ENCODE measurements at regions not wholly inside any gene's neighbourhood (a gene's known extent, or its start where the extent isn't known, plus 50 kb on each side); places are given as distances from the start of the nearest gene placed in this dataset.

GRCh38 chr6:128573036-128573435 lies 52.6 kb upstream of the PTPRK start:
- H3K36me3 ChIP-seq: no peaks in the 10 kb centered on the region
- DNase-seq (ENCODE audit: low spot score in 2 of 2): no peak
- H3K4me1 ChIP-seq: no peaks in the 10 kb centered on the region
- H3K4me3 ChIP-seq: no peak overlapping the region
- intact Hi-C loops (cut with DNase I; ENCODE audit: low total_unique reads): no loop called here
- no peaks in the 10 kb centered on the region for H3K27me3 ChIP-seq
- no peaks in the 10 kb centered on the region for H3K9me3 ChIP-seq
- TF ChIP-seq CTCF (IDR thresholded peaks at IDR 0.05) (no peak), POLR2A (IDR thresholded peaks at IDR 0.05) (no peak), POLR2AphosphoS5 (IDR thresholded peaks at IDR 0.05) (no peak)
- no peak overlapping the region for H3K27ac ChIP-seq

DNA sequence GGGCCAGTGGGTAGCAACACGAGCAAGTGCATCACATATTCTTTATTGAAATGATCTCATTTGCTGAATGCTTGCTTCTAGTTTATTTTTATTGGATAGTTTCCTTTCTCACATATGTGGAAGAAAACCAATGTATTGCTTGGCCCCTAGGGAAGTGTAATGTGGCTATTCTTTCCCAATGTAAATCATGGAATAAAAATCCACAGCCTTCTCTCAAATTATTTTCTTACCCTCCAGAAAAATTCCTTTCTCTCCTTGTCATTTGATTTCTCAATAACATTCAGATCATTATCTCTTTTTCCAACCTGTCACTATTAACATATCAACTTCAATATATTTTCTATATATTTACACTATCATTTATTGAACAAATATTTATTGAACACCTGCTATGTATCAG lies 51.9 kb upstream of the PTPRK start:
- intact Hi-C loops (cut with DNase I; ENCODE audit: low total_unique reads): no loop called here
- H3K4me3 ChIP-seq: no peak overlapping the region
- no peak overlapping the region for H3K27ac ChIP-seq
- H3K9me3 ChIP-seq: no peaks in the 10 kb centered on the region
- H3K4me1 ChIP-seq: no peaks in the 10 kb centered on the region
- no peak for DNase-seq (ENCODE audit: low spot score in 2 of 2)
- TF ChIP-seq POLR2A (IDR thresholded peaks at IDR 0.05): no peak
- TF ChIP-seq CTCF (IDR thresholded peaks at IDR 0.05): no peak
- no peak for TF ChIP-seq POLR2AphosphoS5 (IDR thresholded peaks at IDR 0.05)
- H3K36me3 ChIP-seq: no peaks in the 10 kb centered on the region
- no peaks in the 10 kb centered on the region for H3K27me3 ChIP-seq

GRCh38 chr6:128570680-128571063 lies 50.3 kb upstream of the PTPRK start:
- peak overlapping the region; percentile 70 to 81 for H3K27ac ChIP-seq
- no peaks in the 10 kb centered on the region for H3K9me3 ChIP-seq
- TF ChIP-seq POLR2AphosphoS5 (IDR thresholded peaks at IDR 0.05) (no peak), POLR2A (IDR thresholded peaks at IDR 0.05) (no peak), CTCF (IDR thresholded peaks at IDR 0.05) (no peak)
- intact Hi-C loops (cut with DNase I; ENCODE audit: low total_unique reads): no loop called here
- no peaks in the 10 kb centered on the region for H3K36me3 ChIP-seq
- H3K27me3 ChIP-seq: no peaks in the 10 kb centered on the region
- no peak for DNase-seq (ENCODE audit: low spot score in 2 of 2)
- peak overlapping the region in 2 of 3 donors; percentile 4 to 26 for H3K4me3 ChIP-seq
- no peaks in the 10 kb centered on the region for H3K4me1 ChIP-seq

- H3K27me3 ChIP-seq: no peaks in the 10 kb centered on the region
- TF ChIP-seq CTCF (IDR thresholded peaks at IDR 0.05) (no peak), POLR2AphosphoS5 (IDR thresholded peaks at IDR 0.05) (no peak), POLR2A (IDR thresholded peaks at IDR 0.05) (no peak)
- no peaks in the 10 kb centered on the region for H3K9me3 ChIP-seq
- peak overlapping the region; percentile 70 to 81 for H3K27ac ChIP-seq
- peak overlapping the region in 2 of 3 donors; percentile 4 to 26 for H3K4me3 ChIP-seq
- DNase-seq (ENCODE audit: low spot score in 2 of 2): no peak
- no peaks in the 10 kb centered on the region for H3K4me1 ChIP-seq
- H3K36me3 ChIP-seq: no peaks in the 10 kb centered on the region
- intact Hi-C loops (cut with DNase I; ENCODE audit: low total_unique reads): no loop called here
Observed at GRCh38 chr6:128569732-128570679, 49.6 kb upstream of the PTPRK start.

Data from breast epithelium (tissue), 4 donors.